Activated T-cell treated with anti-CD3 and anti-CD28 coated beads, Interleukin-2, amount 50 U/mL, for 72 hours (primary cell): ENCODE measurements at regions not wholly inside any gene's neighbourhood (a gene's known extent, or its start where the extent isn't known, plus 50 kb on each side); places are given as distances from the start of the nearest gene placed in this dataset.
"Not testable (repeated sequence)": the region's sequence is repeated elsewhere in the genome, so short reads cannot be mapped to it uniquely, and the experiment has no call there.

Experiments
- ATAC-seq, 2 donors: fragments of 150-1000 bp; cut with Tn5 transposase; replicated peaks in 1 of 2; 2 replicates each; pipeline ENCODE4 v1.10.0; 2021; ENCODE audit warnings: moderate library complexity in 2 of 2, mild to moderate bottlenecking in 1 of 2
- DNase-seq, 2 donors: peaks; one replicate each; pipeline ENCODE4 v3.0.0; 2021 to 2022; ENCODE audit warnings: mixed read lengths in 1 of 2
- H3K27ac Mint-ChIP-seq: one replicate; pipeline ENCODE4 v1.8.0; 2022; ENCODE audit warnings: mild to moderate bottlenecking, moderate library complexity, mixed read lengths
- H3K27me3 Mint-ChIP-seq: one replicate; pipeline ENCODE4 v1.8.0; 2022; ENCODE audit warnings: low read depth, mixed read lengths
- H3K36me3 Mint-ChIP-seq, 2 donors: one replicate each; pipeline ENCODE4 v1.8.0; 2022; ENCODE audit warnings: mixed read lengths in 2 of 2, mild to moderate bottlenecking in 1 of 2; ENCODE audit not compliant: insufficient read depth in 2 of 2
- H3K4me1 Mint-ChIP-seq: one replicate; pipeline ENCODE4 v1.8.0; 2022; ENCODE audit warnings: low read depth, mixed read lengths
- H3K4me3 Mint-ChIP-seq, 2 donors: one replicate each; pipeline ENCODE4 v1.8.0; 2022; ENCODE audit warnings: mild to moderate bottlenecking in 2 of 2, mixed read lengths in 2 of 2, moderate library complexity in 2 of 2
- H3K9me3 Mint-ChIP-seq, 2 donors: one replicate each; pipeline ENCODE4 v1.8.0; 2022; ENCODE audit warnings: mixed read lengths in 2 of 2

GRCh38 chr3:160100610-160101009, 112.0 kb downstream of the IL12A start:
- H3K4me3 Mint-ChIP-seq: no peak overlapping the region

GRCh38 chr3:160102001-160102400, 113.4 kb downstream of the IL12A start:
- not testable (repeated sequence) for H3K27ac Mint-ChIP-seq, H3K27me3 Mint-ChIP-seq, H3K36me3 Mint-ChIP-seq, H3K4me1 Mint-ChIP-seq, DNase-seq, ATAC-seq, H3K9me3 Mint-ChIP-seq, H3K4me3 Mint-ChIP-seq

More at GRCh38 chr3:160100610-160101009, 112.0 kb downstream of the IL12A start:
- Mint-ChIP-seq H3K4me1 (no peaks in the 10 kb centered on the region), H3K27ac (no peak overlapping the region), H3K36me3 (no peaks in the 10 kb centered on the region), H3K27me3 (peaks cover 7% of the 10 kb centered on the region), H3K9me3 (peaks cover 0 to 2% of the 10 kb centered on the region in 2 donors)
- DNase-seq: no peak
- ATAC-seq: no peak

- no peaks in the 10 kb centered on the region for H3K36me3 Mint-ChIP-seq
- no peaks in the 10 kb centered on the region for H3K4me1 Mint-ChIP-seq
- peaks cover 7% of the 10 kb centered on the region for H3K27me3 Mint-ChIP-seq
- no peak overlapping the region for H3K4me3 Mint-ChIP-seq
- peaks cover 0 to 2% of the 10 kb centered on the region in 2 donors for H3K9me3 Mint-ChIP-seq
- ATAC-seq (no peak), DNase-seq (no peak)
- no peak overlapping the region for H3K27ac Mint-ChIP-seq
These were observed 114.8 kb downstream of the IL12A start for GRCh38 chr3:160103397-160103796.

- Mint-ChIP-seq H3K27me3 (peaks cover 6% of the 10 kb centered on the region), H3K27ac (no peak overlapping the region), H3K4me1 (no peaks in the 10 kb centered on the region), H3K9me3 (peaks cover 0 to 2% of the 10 kb centered on the region in 2 donors), H3K4me3 (no peak overlapping the region), H3K36me3 (no peaks in the 10 kb centered on the region)
- ATAC-seq: no peak
- no peak for DNase-seq
These were observed 117.4 kb downstream of the IL12A start for GRCh38 chr3:160105907-160106584.

GRCh38 chr3:160106905-160107861, 118.0 kb upstream of the C3orf80 start:
- H3K27me3 Mint-ChIP-seq: peaks cover 5% of the 10 kb centered on the region
- no peak overlapping the region for H3K27ac Mint-ChIP-seq
- H3K4me1 Mint-ChIP-seq: no peaks in the 10 kb centered on the region
- H3K36me3 Mint-ChIP-seq: no peaks in the 10 kb centered on the region
- ATAC-seq (no peak), DNase-seq (no peak)
- no peaks in the 10 kb centered on the region for H3K9me3 Mint-ChIP-seq
- no peak overlapping the region for H3K4me3 Mint-ChIP-seq

- Mint-ChIP-seq H3K4me1 (no peaks in the 10 kb centered on the region), H3K9me3 (no peaks in the 10 kb centered on the region), H3K4me3 (no peak overlapping the region), H3K27ac (no peak overlapping the region), H3K36me3 (no peaks in the 10 kb centered on the region), H3K27me3 (peaks cover 17% of the 10 kb centered on the region)
- no peak for ATAC-seq
- no peak for DNase-seq
These were observed 116.9 kb upstream of the C3orf80 start for GRCh38 chr3:160108362-160108761.

- Mint-ChIP-seq H3K4me1 (no peaks in the 10 kb centered on the region), H3K36me3 (no peaks in the 10 kb centered on the region), H3K4me3 (no peak overlapping the region), H3K9me3 (no peaks in the 10 kb centered on the region), H3K27ac (no peak overlapping the region), H3K27me3 (peaks cover 29% of the 10 kb centered on the region)
- no peak for DNase-seq
- no peak for ATAC-seq
These were observed 112.7 kb upstream of the C3orf80 start for GRCh38 chr3:160112481-160112880.

- Mint-ChIP-seq H3K36me3 (no peaks in the 10 kb centered on the region), H3K4me3 (no peak overlapping the region), H3K4me1 (no peaks in the 10 kb centered on the region), H3K27ac (no peak overlapping the region), H3K9me3 (no peaks in the 10 kb centered on the region), H3K27me3 (peaks cover 34% of the 10 kb centered on the region)
- ATAC-seq: no peak
- DNase-seq: no peak
These were observed 112.2 kb upstream of the C3orf80 start for GRCh38 chr3:160112996-160113395.

- no peak overlapping the region for H3K4me3 Mint-ChIP-seq
- H3K36me3 Mint-ChIP-seq: no peaks in the 10 kb centered on the region
- peaks cover 0 to 1% of the 10 kb centered on the region in 2 donors for H3K9me3 Mint-ChIP-seq
- no peak for DNase-seq
- ATAC-seq: no peak
- no peak overlapping the region for H3K27ac Mint-ChIP-seq
- H3K27me3 Mint-ChIP-seq: peaks cover 48% of the 10 kb centered on the region
- no peaks in the 10 kb centered on the region for H3K4me1 Mint-ChIP-seq
These were observed 110.7 kb upstream of the C3orf80 start for GRCh38 chr3:160114355-160114995.

GRCh38 chr3:160115387-160115786, 109.8 kb upstream of the C3orf80 start:
- no peak overlapping the region for H3K27ac Mint-ChIP-seq
- peaks cover 49% of the 10 kb centered on the region for H3K27me3 Mint-ChIP-seq
- peaks cover 0 to 3% of the 10 kb centered on the region in 2 donors for H3K36me3 Mint-ChIP-seq
- peaks cover 2 to 3% of the 10 kb centered on the region in 2 donors for H3K9me3 Mint-ChIP-seq
- ATAC-seq (no peak), DNase-seq (no peak)
- no peak overlapping the region for H3K4me3 Mint-ChIP-seq
- no peaks in the 10 kb centered on the region for H3K4me1 Mint-ChIP-seq

GRCh38 chr3:160124224-160124623, 101.0 kb upstream of the C3orf80 start:
- Mint-ChIP-seq H3K36me3 (peaks cover 0 to 3% of the 10 kb centered on the region in 2 donors), H3K27ac (no peak overlapping the region), H3K27me3 (peaks cover 39% of the 10 kb centered on the region), H3K4me3 (no peak overlapping the region), H3K9me3 (peaks cover 2 to 5% of the 10 kb centered on the region in 2 donors), H3K4me1 (peaks cover 10% of the 10 kb centered on the region)
- peak; percentile 62 to 83 for ATAC-seq
- DNase-seq: no peak

- no peak for ATAC-seq
These were observed 100.0 kb upstream of the C3orf80 start for GRCh38 chr3:160125258-160125657.

GRCh38 chr3:160126051-160126450, 99.2 kb upstream of the C3orf80 start:
- H3K9me3 Mint-ChIP-seq: no peaks in the 10 kb centered on the region
- peaks cover 46% of the 10 kb centered on the region for H3K27me3 Mint-ChIP-seq
- no peak overlapping the region for H3K4me3 Mint-ChIP-seq
- H3K4me1 Mint-ChIP-seq: peaks cover 15% of the 10 kb centered on the region
- no peaks in the 10 kb centered on the region for H3K36me3 Mint-ChIP-seq
- no peak overlapping the region for H3K27ac Mint-ChIP-seq
- no peak for DNase-seq
- ATAC-seq: no peak

More at GRCh38 chr3:160125258-160125657, 100.0 kb upstream of the C3orf80 start:
- DNase-seq: no peak
- H3K9me3 Mint-ChIP-seq: peaks cover 2 to 3% of the 10 kb centered on the region in 2 donors
- no peaks in the 10 kb centered on the region for H3K36me3 Mint-ChIP-seq
- H3K27me3 Mint-ChIP-seq: peaks cover 46% of the 10 kb centered on the region
- no peak overlapping the region for H3K27ac Mint-ChIP-seq
- H3K4me1 Mint-ChIP-seq: peaks cover 15% of the 10 kb centered on the region
- no peak overlapping the region for H3K4me3 Mint-ChIP-seq
